GM19468 (cell line): ENCODE measurements at regions not wholly inside any gene's neighbourhood (a gene's known extent, or its start where the extent isn't known, plus 50 kb on each side); places are given as distances from the start of the nearest gene placed in this dataset.
"Not testable (repeated sequence)": the region's sequence is repeated elsewhere in the genome, so short reads cannot be mapped to it uniquely, and the experiment has no call there.

ENCODE experiments used
- ATAC-seq: cut with Tn5 transposase; IDR thresholded peaks from one replicate; pipeline ENCODE4 v1.9.1; 2021; ENCODE audit warnings: mild to moderate bottlenecking, moderate library complexity, moderate number of reproducible peaks; ENCODE audit not compliant: unreplicated experiment; ENCODE audit errors: extremely low read depth

DNA sequence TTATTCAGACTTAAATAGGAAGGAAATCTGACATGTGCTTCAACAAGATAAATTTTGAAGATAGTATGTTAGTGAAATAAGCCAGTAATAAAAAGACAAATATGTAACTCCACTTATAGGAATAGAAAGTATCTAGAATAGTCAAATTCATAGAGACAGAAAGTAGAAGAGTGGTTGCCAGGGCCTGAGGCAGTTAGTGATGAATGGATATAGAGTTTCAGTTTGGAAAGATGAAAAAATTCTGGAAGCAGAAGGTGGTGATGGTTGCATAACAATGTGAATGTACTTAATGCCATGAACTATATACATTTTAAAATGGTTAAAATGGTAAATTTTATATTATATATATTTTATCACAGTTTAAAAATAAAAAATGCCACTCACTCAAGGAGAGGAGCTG, 54.3 kb downstream of the HAND2 start:
- no peak for ATAC-seq

GRCh38 chr4:173469622-173470021, 60.4 kb downstream of the HAND2 start:
- ATAC-seq = no peak

- ATAC-seq = no peak
Measured at GRCh38 chr4:173468314-173468713, 61.7 kb downstream of the HAND2 start.

- ATAC-seq = no peak
Measured at GRCh38 chr4:173466101-173466500, 63.9 kb downstream of the HAND2 start.

DNA sequence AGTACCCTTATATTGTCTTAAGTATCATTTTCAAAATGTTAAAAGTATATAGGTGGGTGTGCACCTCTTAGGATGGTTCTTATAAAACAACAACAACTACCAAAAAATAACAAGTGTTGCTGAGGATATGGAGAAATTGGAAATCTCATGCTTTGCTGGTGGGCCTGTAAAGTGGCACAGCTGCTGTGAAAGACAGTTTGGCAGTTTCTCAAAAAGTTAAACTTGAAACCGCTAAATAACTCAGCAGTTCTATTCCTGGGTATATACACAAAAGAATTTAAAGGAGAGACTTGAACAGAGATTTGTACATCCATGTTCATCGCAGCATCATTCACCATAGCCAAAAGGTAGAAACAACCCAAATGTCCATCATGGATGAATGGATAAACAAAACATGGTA, 65.5 kb downstream of the HAND2 start:
- ATAC-seq = no peak

DNA sequence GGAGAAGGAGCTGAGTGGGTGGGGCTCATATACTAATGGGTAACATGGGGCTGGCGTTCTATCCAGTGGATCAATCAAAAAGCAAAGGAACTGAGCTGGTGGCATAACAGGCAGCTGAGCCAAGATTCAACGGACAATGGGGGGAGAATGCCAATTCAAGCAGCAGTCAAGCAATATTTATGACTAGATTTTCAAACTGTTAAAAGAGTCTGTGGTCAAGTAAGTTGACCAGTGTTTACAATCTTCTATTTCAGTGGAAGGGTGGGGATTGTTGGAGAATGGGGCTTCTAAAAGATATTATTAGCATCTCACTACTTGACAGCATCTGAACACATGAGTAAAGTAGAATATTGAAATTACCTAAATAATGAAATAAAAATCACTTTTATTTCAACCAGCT, 64.9 kb upstream of the SCRG1 start:
- no peak for ATAC-seq

DNA sequence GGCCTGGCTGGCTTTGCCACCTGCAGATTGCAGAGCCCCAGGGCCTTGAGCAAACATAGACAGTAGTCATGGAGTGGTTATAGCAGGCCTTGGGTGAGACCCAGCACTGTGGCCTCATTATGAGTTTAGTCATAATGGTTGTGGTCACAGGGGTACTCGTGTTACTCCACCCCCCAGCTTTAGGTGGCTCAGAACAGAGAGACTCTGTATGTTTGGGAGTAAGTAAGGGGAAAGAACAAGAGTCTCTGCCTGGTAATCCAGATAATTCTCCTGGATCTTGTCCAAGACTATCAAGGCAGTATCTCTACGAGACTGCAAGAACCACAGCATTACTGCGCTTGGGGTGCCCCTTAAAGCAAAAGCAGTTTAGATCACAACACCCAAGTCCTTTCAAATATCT, 62.3 kb upstream of the SCRG1 start:
- no peak for ATAC-seq

DNA sequence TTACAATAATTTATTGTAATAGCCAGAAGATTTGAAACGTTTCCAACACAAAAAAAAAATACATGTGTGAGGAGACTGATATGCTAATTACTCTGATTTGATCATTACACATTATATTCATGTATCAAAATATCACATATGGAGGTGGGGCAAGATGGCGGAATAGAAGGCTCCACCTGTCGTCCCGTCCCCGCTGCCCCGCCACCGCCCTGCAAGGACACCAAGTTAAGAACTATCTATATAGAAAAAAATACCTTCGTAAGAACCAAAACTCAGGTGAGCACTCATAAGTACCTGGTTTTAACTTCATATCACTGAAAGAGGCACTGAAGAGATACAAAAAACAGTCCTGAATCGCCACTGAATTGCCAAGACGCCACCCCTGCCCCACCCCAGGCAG, 60.9 kb upstream of the SCRG1 start:
- ATAC-seq = no peak

DNA sequence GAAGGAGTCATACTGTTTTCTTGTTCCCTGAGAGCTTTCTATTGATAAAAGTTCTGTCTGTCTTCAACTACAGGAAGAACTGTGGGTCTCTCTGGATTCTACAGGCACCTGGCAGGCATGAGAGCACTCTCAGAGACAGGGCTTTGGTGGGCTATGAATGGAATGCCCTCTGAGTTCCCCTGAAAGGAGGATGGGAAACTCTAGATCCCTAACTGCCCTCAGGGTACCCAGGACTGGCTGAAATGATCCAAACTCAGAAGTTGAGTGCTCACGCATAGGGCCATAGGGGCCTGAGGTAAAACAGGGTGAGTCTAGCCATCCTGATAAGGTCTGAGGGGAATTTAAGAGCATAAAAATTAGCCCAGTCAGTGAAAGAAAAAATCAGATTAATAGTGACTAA, 59.0 kb upstream of the SCRG1 start:
- ATAC-seq = no peak

- not testable (repeated sequence) for ATAC-seq
Measured at GRCh38 chr4:173451435-173451834, 52.5 kb upstream of the SCRG1 start.

- ATAC-seq = no peak
Measured at GRCh38 chr4:173450281-173450680, 51.4 kb upstream of the SCRG1 start.

DNA sequence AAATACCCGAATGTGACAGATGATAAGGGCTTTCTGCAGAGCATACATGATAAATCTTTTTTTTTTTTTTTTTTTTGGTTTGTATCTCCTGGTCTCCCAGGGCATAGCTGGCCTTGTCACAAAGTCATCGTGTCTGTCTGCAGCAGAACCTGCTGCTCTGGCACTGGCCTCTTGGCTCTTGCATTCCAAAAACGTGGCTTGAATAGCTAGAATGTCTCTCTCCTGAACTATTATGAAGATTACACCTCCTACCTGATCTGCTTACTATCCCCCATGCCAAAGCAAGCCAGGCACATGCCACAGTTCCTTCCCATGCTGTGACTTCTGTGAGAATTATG, 50.4 kb upstream of the SCRG1 start:
- no peak for ATAC-seq

DNA sequence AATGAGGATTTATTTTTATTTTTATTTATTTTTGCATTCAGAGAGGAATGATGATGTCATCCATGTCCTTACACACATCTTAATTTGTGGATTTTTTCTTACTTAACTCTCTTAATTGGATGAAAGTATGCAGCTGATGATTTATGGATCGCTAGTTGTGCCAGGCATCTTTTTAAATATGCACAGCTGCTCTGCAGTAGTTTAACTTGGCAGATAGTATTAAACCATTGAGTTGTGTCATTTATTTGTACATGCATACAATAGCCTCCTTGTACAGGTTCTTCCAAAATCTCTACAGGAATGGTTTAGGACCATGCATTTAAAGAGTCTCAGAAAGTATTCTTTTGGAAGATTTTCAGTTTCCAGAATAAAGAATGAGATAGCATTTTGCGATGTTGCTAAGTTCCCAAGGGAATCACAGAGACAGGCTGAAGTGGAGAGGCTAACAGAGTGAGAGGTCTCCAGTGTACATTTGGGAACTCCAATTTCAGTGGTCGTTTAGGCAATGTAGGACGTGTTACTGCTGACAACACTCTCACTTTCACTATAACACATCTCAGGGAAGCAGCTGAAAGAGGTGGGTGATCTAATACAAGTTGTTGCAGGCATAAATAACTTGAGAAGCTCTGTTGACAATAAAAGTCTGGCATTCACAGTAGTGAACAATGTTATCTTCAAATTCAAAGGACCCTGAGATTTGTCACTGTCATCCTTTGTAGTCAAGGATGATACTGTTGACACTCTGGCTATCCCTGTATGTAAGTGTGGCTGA, 49.9 kb upstream of the SCRG1 start:
- peak; percentile 38 for ATAC-seq
